LNCaP clone FGC (cell line): ENCODE measurements at regions not wholly inside any gene's neighbourhood (a gene's known extent, or its start where the extent isn't known, plus 50 kb on each side); places are given as distances from the start of the nearest gene placed in this dataset.
"Not testable (repeated sequence)": the region's sequence is repeated elsewhere in the genome, so short reads cannot be mapped to it uniquely, and the experiment has no call there.

Experiments
- DNase-seq: peaks from one replicate; pipeline ENCODE4 v3.0.0-alpha.2; 2011; ENCODE audit warnings: low read depth
- H3K4me3 ChIP-seq: 2 replicates; pipeline ENCODE4 v1.5.1; 2011; ENCODE audit warnings: mild to moderate bottlenecking, low read depth, low read length, control low read depth
- CTCF ChIP-seq: IDR thresholded peaks from 2 replicates; pipeline ENCODE4 v1.5.1; 2012; ENCODE audit warnings: mild to moderate bottlenecking; ENCODE audit not compliant: control insufficient read depth, insufficient read depth; ENCODE audit errors: extremely low read depth

- no peak for TF ChIP-seq CTCF
- no peak overlapping the region for H3K4me3 ChIP-seq
- peak; percentile 13 for DNase-seq
Measured at GRCh38 chrX:96591421-96591820, 93.2 kb upstream of the DIAPH2 start.

DNA sequence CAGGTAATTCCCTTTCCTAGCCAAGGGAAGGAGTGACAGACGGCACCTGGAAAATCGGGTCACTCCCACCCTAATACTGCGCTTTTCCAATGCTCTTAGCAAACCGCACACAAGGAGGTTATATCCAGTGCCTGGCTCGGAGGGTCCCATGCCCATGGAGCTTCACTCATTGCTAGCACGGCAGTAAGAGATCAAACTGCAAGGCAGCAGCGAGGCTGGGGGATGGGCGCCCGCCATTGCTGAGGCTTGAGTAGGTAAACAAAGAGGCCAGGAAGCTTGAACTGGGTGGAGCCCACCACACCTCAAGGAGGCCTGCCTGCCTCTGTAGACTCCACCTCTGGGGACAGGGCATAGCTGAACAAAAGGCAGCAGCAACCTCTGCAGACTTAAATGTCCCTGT is 86.8 kb upstream of the DIAPH2 start:
- DNase-seq, H3K4me3 ChIP-seq: not testable (repeated sequence)

GRCh38 chrX:96611619-96612362 is 72.9 kb upstream of the DIAPH2 start:
- DNase-seq: no peak
- no peak overlapping the region for H3K4me3 ChIP-seq
- no peak for TF ChIP-seq CTCF

GRCh38 chrX:96615448-96615847 is 69.2 kb upstream of the DIAPH2 start:
- DNase-seq: no peak
- no peak overlapping the region for H3K4me3 ChIP-seq
- TF ChIP-seq CTCF: no peak

DNA sequence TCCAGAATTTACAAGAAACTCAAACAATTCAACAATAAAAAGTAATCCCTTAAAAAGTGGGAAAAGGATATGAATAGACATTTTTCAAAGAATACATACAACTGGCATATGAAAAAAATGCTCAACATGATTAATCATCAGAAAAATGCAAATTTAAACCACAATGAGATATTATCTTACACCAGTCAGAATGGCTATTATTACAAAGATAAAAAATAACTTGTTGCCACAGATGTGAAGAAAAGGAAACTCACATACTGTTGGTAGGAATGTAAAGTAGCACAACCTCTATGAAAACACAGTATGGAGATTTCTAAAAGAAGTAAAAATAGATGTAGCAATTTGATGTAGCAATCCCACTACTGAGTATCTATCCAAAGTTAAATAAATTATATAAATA is 65.1 kb upstream of the DIAPH2 start:
- no peak for DNase-seq
- no peak overlapping the region for H3K4me3 ChIP-seq
- TF ChIP-seq CTCF: no peak

GRCh38 chrX:96621811-96622210 is 62.8 kb upstream of the DIAPH2 start:
- no peak for DNase-seq
- no peak for TF ChIP-seq CTCF
- no peak overlapping the region for H3K4me3 ChIP-seq
